ENCODE measurements at regions not wholly inside any gene's neighbourhood (a gene's known extent, or its start where the extent isn't known, plus 50 kb on each side); places are given as distances from the start of the nearest gene placed in this dataset.

GRCh38 chr1:69485616-69486015, 82.1 kb upstream of the LRRC7 start:
- H3K4me3 ChIP-seq, result no peak overlapping the region
- 76 to 87% (median 83%) methylated on average over 1 of the region's 1 CpG for WGBS, 3 donors
- no peaks in the 10 kb centered on the region for H3K36me3 ChIP-seq
- no peaks in the 10 kb centered on the region for H3K27me3 ChIP-seq
- intact Hi-C loops (cut with DNase I), result no loop called here
- H3K4me1 ChIP-seq (ENCODE audit: insufficient read depth), result no peaks in the 10 kb centered on the region
- no peak for TF ChIP-seq POLR2A (IDR thresholded peaks at IDR 0.05)
- TF ChIP-seq EP300 (IDR thresholded peaks at IDR 0.05), result no peak
- no peak for TF ChIP-seq CTCF (IDR thresholded peaks at IDR 0.05)
- no peaks in the 10 kb centered on the region for H3K9me3 ChIP-seq
- no peak for DNase-seq
- no peak overlapping the region for H3K27ac ChIP-seq

- Histone ChIP-seq H3K9me3 (no peaks in the 10 kb centered on the region), H3K27ac (no peak overlapping the region), H3K4me3 (no peak overlapping the region), H3K27me3 (no peaks in the 10 kb centered on the region), H3K4me1 (ENCODE audit: insufficient read depth) (no peaks in the 10 kb centered on the region), H3K36me3 (no peaks in the 10 kb centered on the region)
- intact Hi-C loops (cut with DNase I), result no loop called here
- 74 to 83% (median 81%) methylated on average over 2 of the region's 2 CpGs for WGBS, 3 donors
- TF ChIP-seq EP300 (IDR thresholded peaks at IDR 0.05) (no peak), CTCF (IDR thresholded peaks at IDR 0.05) (no peak), POLR2A (IDR thresholded peaks at IDR 0.05) (no peak)
- DNase-seq, result no peak
Observed at GRCh38 chr1:69491416-69491815, 76.3 kb upstream of the LRRC7 start.

- intact Hi-C loops (cut with DNase I), result no loop called here
- Histone ChIP-seq H3K9me3 (no peaks in the 10 kb centered on the region), H3K27me3 (no peaks in the 10 kb centered on the region), H3K27ac (no peak overlapping the region), H3K4me3 (no peak overlapping the region), H3K4me1 (ENCODE audit: insufficient read depth) (no peaks in the 10 kb centered on the region), H3K36me3 (no peaks in the 10 kb centered on the region)
- TF ChIP-seq CTCF (IDR thresholded peaks at IDR 0.05) (no peak), POLR2A (IDR thresholded peaks at IDR 0.05) (no peak), EP300 (IDR thresholded peaks at IDR 0.05) (no peak)
- no peak for DNase-seq
- WGBS, 3 donors, result 33 to 60% (median 47%) methylated on average over 3 of the region's 3 CpGs
Observed at GRCh38 chr1:69492286-69492685, 75.4 kb upstream of the LRRC7 start.

GRCh38 chr1:69494221-69494620, 73.5 kb upstream of the LRRC7 start:
- intact Hi-C loops (cut with DNase I), result no loop called here
- TF ChIP-seq EP300 (IDR thresholded peaks at IDR 0.05) (no peak), POLR2A (IDR thresholded peaks at IDR 0.05) (no peak), CTCF (IDR thresholded peaks at IDR 0.05) (no peak)
- no peaks in the 10 kb centered on the region for H3K27me3 ChIP-seq
- H3K4me3 ChIP-seq, result no peak overlapping the region
- DNase-seq, result no peak
- H3K9me3 ChIP-seq, result no peaks in the 10 kb centered on the region
- H3K27ac ChIP-seq, result no peak overlapping the region
- no peaks in the 10 kb centered on the region for H3K4me1 ChIP-seq (ENCODE audit: insufficient read depth)
- no peaks in the 10 kb centered on the region for H3K36me3 ChIP-seq
